ENCODE measurements at regions not wholly inside any gene's neighbourhood (a gene's known extent, or its start where the extent isn't known, plus 50 kb on each side); places are given as distances from the start of the nearest gene placed in this dataset.
"Not testable (repeated sequence)": the region's sequence is repeated elsewhere in the genome, so short reads cannot be mapped to it uniquely, and the experiment has no call there.

DNA sequence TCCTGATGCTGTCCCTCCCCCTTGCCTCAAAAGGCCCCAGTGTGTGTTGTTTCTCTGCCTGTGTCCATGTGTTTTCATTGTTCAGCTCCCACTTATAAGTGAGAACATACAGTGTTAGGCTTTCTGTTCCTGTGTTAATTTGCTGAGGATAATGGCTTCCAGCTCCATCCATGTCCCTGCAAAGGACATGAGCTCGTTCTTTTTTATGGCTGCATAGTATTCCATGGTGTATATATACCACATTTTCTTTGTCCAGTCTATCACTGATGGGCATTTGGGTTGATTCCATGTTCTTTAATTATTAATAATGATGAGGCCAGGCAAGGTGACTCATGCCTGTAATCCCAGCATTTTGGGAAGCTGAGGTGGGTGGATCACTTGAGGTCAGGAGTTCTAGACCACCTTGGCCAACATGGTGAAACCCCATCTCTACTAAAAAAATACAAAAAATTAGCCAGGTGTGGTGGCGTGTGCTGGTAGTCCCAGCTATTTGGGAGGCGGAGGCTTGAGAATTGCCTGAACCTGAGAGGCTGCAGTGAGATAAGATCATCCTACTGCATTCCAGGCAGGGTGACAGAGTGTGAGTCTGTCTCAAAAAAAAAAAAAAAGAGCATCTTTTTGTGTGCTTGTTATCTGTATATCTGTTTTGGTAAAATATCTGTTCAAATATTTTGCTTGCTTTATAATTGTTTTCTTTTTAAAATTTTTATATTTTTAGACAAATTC, 78.0 kb upstream of the CLINT1 start:
- not testable (repeated sequence) for TF ChIP-seq POLR2A (IDR thresholded peaks at IDR 0.05; ENCODE audit: low read depth, low read length); POLR2AphosphoS5 (IDR thresholded peaks at IDR 0.05; ENCODE audit: low read depth, low read length); TAF1 (IDR thresholded peaks at IDR 0.05; ENCODE audit: borderline replicate concordance, low read depth, low read length)

Data from GM12892 (cell line).